ENCODE measurements at regions not wholly inside any gene's neighbourhood (a gene's known extent, or its start where the extent isn't known, plus 50 kb on each side); places are given as distances from the start of the nearest gene placed in this dataset.

DNA sequence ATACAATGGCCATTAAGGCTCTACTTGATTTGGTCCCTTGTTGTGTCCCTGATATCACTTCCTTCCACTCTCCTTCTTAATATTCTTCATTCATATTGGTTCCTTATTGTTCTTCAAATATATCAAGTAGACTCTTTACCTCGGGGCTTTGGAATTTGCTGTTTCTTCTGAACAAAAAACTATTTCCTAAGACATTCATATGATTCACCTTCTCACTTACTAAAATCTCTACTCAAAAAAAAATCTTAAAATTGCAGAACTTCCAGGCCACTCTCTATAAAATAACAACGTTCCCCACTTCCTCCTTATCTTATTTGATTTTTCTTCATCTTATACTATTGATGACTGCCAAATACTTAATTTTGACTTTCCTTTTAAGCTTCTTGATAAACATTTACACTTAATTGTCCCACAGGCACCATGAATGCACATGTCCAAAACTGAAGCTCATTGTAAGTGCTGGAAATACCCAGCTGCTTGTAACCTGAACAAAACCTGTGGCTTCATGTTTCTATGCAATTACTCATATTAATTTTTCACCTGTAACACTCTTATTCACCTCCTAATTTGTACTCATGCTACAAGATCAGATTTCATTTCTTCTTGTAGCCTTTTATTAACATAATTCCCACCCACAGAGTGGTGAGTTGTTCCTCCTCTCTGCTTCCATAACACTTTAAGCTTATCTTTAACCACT is 58.4 kb upstream of the NUDT12 start:
- H3K4me3 Mint-ChIP-seq = no peak overlapping the region
- Histone ChIP-seq H3K4me2 (ENCODE audit: insufficient read depth, insufficient read length, low read length) (no peak overlapping the region), H2BK5ac (ENCODE audit: insufficient read length, low read length) (no peak overlapping the region), H3K79me1 (ENCODE audit: insufficient read depth, low read depth, low read length, poor library complexity, severe bottlenecking) (no peaks in the 10 kb centered on the region), H3K4me1 (ENCODE audit: insufficient read depth, low read length) (no peaks in the 10 kb centered on the region), H3K23ac (ENCODE audit: insufficient read length, low read depth, low read length) (no peak overlapping the region), H2AK5ac (ENCODE audit: insufficient read length, low read length) (no peak overlapping the region), H4K8ac (replicated peaks; ENCODE audit: insufficient read length, low read depth, low read length) (no peak overlapping the region), H3T11ph (ENCODE audit: low read length) (no peak overlapping the region), H2BK15ac (ENCODE audit: low read depth, low read length) (no peak overlapping the region), H3K4ac (ENCODE audit: low read depth, low read length) (no peak overlapping the region), H2BK120ac (ENCODE audit: low read depth, low read length, poor library complexity, severe bottlenecking) (no peak overlapping the region), H4K20me1 (ENCODE audit: control insufficient read depth, insufficient read depth, insufficient read length) (no peaks in the 10 kb centered on the region), H3K79me2 (ENCODE audit: insufficient read depth, low read length) (no peaks in the 10 kb centered on the region), H2AFZ (ENCODE audit: low read length) (no peak overlapping the region), H3K18ac (ENCODE audit: insufficient read length, low read depth, low read length) (no peak overlapping the region), H3K27ac (ENCODE audit: insufficient read length, low read depth, low read length) (no peak overlapping the region), H4K91ac (ENCODE audit: insufficient read length, low read depth, low read length) (no peak overlapping the region), H3K56ac (ENCODE audit: insufficient read length, low read depth, low read length) (no peak overlapping the region), H3K14ac (ENCODE audit: insufficient read depth, low read length) (no peak overlapping the region), H3K27me3 (ENCODE audit: insufficient read depth, low read length) (no peaks in the 10 kb centered on the region), H2BK12ac (ENCODE audit: insufficient read length, low read depth, low read length) (no peak overlapping the region), H2BK20ac (ENCODE audit: low read depth, low read length, poor library complexity, severe bottlenecking) (no peak overlapping the region), H3K9me3 (ENCODE audit: control insufficient read depth, low read depth, low read length) (no peaks in the 10 kb centered on the region), H3K23me2 (ENCODE audit: insufficient read length, low read depth, low read length, poor library complexity, severe bottlenecking) (no peaks in the 10 kb centered on the region), H4K5ac (ENCODE audit: insufficient read length, low read depth, low read length) (no peak overlapping the region), H3K9ac (ENCODE audit: extremely low read depth, insufficient read length, low read length) (no peak overlapping the region)
- no peak overlapping the region for H3K27ac Mint-ChIP-seq
- H3K4me1 Mint-ChIP-seq = no peaks in the 10 kb centered on the region
- H3K27me3 Mint-ChIP-seq (ENCODE audit: low read depth) = no peaks in the 10 kb centered on the region
- WGBS (ENCODE audit: extremely low coverage, insufficient read length, low lambda C conversion rate) = 100% methylated on average over 1 of the region's 2 CpGs
- DNase-seq = no peak
- peaks cover 0 to 6% (median 0%) of the 10 kb centered on the region in 3 experiments; a peak in 1 of 7 replicates for H3K36me3 Mint-ChIP-seq (ENCODE audit: insufficient read depth in 1 of 3, low read depth in 3 of 3)
- TF ChIP-seq, protein P1, sequence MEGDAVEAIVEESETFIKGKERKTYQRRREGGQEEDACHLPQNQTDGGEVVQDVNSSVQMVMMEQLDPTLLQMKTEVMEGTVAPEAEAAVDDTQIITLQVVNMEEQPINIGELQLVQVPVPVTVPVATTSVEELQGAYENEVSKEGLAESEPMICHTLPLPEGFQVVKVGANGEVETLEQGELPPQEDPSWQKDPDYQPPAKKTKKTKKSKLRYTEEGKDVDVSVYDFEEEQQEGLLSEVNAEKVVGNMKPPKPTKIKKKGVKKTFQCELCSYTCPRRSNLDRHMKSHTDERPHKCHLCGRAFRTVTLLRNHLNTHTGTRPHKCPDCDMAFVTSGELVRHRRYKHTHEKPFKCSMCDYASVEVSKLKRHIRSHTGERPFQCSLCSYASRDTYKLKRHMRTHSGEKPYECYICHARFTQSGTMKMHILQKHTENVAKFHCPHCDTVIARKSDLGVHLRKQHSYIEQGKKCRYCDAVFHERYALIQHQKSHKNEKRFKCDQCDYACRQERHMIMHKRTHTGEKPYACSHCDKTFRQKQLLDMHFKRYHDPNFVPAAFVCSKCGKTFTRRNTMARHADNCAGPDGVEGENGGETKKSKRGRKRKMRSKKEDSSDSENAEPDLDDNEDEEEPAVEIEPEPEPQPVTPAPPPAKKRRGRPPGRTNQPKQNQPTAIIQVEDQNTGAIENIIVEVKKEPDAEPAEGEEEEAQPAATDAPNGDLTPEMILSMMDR (conservative IDR thresholded peaks at IDR 0.05) = no peak
- H3K9me3 Mint-ChIP-seq = no peaks in the 10 kb centered on the region; a peak in 1 of 5 replicates
